Stimulated activated CD4-positive, alpha-beta T cell treated with anti-CD3 and anti-CD28 coated beads, Interleukin-15, amount 100 ng/mL, for 1 hour (primary cell): ENCODE measurements at regions not wholly inside any gene's neighbourhood (a gene's known extent, or its start where the extent isn't known, plus 50 kb on each side); places are given as distances from the start of the nearest gene placed in this dataset.

ENCODE experiments used
- DNase-seq, 2 donors: peaks; one replicate each; pipeline ENCODE4 v3.0.0-alpha.2; 2020; ENCODE audit warnings: low read depth in 1 of 2, low spot score in 1 of 2

GRCh38 chr1:38241594-38242334, 195.2 kb upstream of the POU3F1 start:
- DNase-seq: no peak

- DNase-seq: no peak
These were observed 194.0 kb upstream of the POU3F1 start for GRCh38 chr1:38240618-38241017.

GRCh38 chr1:38239258-38239835, 192.8 kb upstream of the POU3F1 start:
- no peak for DNase-seq

GRCh38 chr1:38238294-38238693, 191.7 kb upstream of the POU3F1 start:
- DNase-seq: no peak

- DNase-seq: no peak
These were observed 189.1 kb upstream of the POU3F1 start for GRCh38 chr1:38235705-38236104.

GRCh38 chr1:38231941-38232340, 185.3 kb upstream of the POU3F1 start:
- no peak for DNase-seq

- DNase-seq: no peak
These were observed 182.1 kb upstream of the POU3F1 start for GRCh38 chr1:38228718-38229117.

- DNase-seq: no peak
These were observed 179.2 kb upstream of the POU3F1 start for GRCh38 chr1:38225745-38226144.

- DNase-seq: no peak
These were observed 176.8 kb upstream of the POU3F1 start for GRCh38 chr1:38223391-38223790.

- no peak for DNase-seq
These were observed 176.3 kb upstream of the POU3F1 start for GRCh38 chr1:38222891-38223290.

GRCh38 chr1:38221006-38221649, 174.5 kb upstream of the POU3F1 start:
- DNase-seq: no peak

- DNase-seq: no peak
These were observed 170.7 kb upstream of the POU3F1 start for GRCh38 chr1:38217316-38217715.

GRCh38 chr1:38213646-38214434, 167.2 kb upstream of the POU3F1 start:
- DNase-seq: no peak

GRCh38 chr1:38210895-38211177, 164.2 kb upstream of the POU3F1 start:
- no peak for DNase-seq

- DNase-seq: no peak
These were observed 163.7 kb upstream of the POU3F1 start for GRCh38 chr1:38210021-38210894.

- no peak for DNase-seq
These were observed 162.4 kb upstream of the POU3F1 start for GRCh38 chr1:38208716-38209632.

GRCh38 chr1:38207906-38208305, 161.3 kb upstream of the POU3F1 start:
- no peak for DNase-seq

- no peak for DNase-seq
These were observed 160.7 kb upstream of the POU3F1 start for GRCh38 chr1:38207275-38207674.

GRCh38 chr1:38204698-38205097, 158.1 kb upstream of the POU3F1 start:
- DNase-seq: no peak

- DNase-seq: no peak
These were observed 156.8 kb upstream of the POU3F1 start for GRCh38 chr1:38203441-38203840.
